Activated CD4-positive, alpha-beta T cell treated with anti-CD3 and anti-CD28 coated beads, Interleukin-2, amount 50 U/mL, for 24 hours (primary cell): ENCODE measurements at regions not wholly inside any gene's neighbourhood (a gene's known extent, or its start where the extent isn't known, plus 50 kb on each side); places are given as distances from the start of the nearest gene placed in this dataset.
A peak's percentile ranks its signal among the peaks of the same experiment; 100 is the strongest.
"Not testable (repeated sequence)": the region's sequence is repeated elsewhere in the genome, so short reads cannot be mapped to it uniquely, and the experiment has no call there.

Experiments
- DNase-seq, 2 donors: peaks; one replicate each; pipeline ENCODE4 v3.0.0-alpha.2; 2020; ENCODE audit warnings: low read depth in 1 of 2, low spot score in 1 of 2

DNA sequence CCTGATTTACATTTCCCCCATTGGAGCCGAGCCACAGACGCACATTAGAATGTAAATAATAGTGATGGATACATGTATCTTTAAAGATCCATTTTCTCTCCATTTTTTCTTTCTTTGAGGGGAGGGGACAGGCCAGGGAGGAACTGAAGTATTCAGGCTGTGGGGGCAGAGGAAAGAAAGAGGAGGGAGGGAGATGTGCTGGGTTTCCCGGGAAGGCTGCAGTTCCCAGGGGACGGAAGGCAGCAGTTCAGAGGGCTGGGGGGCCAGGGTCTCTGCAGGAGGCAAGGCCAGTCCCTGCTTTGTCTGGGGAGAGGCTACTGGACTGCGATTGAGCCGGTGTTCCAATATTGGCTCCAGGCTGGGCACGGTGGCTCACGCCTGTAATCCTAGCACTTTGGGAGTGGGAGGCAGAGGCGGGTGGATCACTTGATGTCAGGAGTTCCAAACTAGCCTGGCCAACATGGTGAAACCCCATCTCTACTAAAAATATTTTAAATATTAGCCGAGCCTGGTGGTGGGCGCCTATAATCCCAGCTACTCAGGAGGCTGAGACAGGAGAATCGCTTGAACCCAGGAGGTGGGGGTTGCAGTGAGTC is 94.2 kb upstream of the LHX1 start:
- no peak for DNase-seq

GRCh38 chr17:36844013-36844412 is 93.3 kb upstream of the LHX1 start:
- DNase-seq = no peak

GRCh38 chr17:36844601-36845000 is 92.7 kb upstream of the LHX1 start:
- DNase-seq = no peak

DNA sequence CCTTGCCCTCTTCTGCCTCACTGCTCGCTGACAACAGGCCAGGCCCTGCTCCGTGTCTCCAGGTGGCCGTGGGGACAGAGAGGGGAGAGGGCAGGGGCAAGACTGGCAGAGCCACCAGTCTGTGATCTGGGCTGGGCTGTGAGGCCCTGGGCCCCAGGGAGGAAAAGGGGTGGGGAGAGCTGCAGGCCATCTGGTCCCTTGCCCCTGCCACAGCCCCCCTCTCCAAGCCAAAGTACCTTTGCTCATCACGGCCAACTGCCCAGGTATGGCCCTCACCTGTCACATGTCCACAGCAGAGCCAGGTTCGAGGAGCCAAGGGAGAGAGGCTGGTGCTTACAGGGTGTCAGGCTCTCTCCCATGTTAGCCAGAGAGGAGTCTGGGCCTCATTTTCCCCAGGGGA is 91.4 kb upstream of the LHX1 start:
- no peak for DNase-seq

GRCh38 chr17:36846410-36847292 is 90.6 kb upstream of the LHX1 start:
- DNase-seq = no peak

DNA sequence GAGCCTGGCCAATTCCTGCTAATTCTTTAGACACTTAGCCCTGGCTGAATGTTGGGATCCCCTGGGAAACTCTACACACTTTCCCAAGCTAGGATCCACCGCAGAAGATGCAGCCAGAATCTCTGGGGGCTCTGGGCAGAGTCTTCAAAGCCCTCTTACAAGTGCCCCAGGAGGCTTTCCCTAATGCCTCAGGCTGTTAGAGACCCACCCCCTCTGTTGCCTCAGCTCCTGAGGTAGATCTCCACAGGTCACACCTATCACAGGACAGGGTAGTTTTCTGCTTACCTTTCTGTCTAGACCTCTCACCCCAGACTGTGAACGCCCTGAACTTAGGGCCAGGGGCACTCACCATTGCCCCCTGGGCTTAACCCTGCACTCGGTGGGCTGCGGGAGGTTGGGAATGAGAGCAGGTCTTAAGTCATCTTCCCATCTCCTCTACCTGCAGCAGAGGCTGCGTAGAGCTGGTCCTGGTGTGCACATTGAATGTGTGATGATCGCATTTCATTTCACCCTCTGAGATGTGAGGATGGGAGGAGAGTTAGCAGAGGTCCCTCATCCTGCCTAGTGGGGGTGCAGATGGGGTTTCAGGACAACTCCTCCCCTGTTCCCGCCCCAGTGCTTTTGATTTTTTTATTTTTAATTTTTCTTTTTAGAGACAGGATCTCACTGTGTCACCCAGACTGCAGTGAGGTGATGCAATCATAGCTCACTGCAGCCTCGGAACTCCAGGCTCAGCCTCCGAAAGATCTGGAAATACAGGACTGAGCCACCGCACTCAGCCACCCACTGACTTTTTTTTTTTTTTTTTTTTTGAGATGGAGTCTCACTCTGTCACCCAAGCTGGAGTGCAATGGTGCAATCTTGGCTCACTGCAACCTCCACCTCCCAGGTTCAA is 89.0 kb upstream of the LHX1 start:
- DNase-seq = no peak

DNA sequence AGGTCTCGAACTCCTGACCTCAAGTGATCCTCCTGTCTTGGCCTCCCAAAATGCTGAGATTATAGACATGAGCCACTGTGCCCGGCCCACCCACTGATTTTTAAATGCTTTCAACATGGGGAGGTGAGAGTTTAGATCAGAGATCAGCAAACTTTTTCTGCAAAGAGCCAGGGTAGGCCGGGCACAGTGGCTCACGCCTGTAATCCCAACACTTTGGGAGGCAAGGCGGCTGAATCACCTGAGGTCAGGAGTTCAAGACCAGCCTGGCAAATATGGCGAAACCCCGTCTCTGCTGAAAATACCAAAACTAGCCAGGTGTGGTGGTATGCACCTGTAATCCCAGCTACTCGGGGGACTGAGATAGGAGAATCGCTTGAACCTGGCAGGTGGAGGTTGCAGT is 88.3 kb upstream of the LHX1 start:
- not testable (repeated sequence) for DNase-seq

DNA sequence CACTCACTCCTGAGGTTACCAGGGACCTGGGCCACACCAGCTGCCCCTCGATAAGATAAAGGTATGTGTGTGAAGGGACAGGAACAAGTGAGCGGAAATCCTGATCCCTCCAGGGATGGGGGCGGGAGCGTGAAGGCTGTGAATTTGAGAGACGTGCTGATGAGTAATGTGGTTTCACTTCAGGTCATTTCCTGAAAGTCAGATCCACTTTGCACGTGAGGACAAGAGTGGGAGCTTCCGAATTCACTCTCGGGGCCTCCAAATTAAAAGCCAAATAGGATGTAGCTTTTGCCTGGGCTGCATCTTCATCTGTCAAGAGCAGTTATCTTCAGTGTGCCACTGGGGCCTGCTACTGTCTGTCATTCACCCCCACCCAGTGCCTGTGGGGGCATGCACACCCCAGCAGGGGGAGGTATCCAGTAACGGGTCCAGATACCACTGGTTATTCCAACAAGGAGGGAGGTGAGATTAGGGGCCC is 87.4 kb upstream of the LHX1 start:
- DNase-seq = peak in 1 of 2 donors; percentile 42

DNA sequence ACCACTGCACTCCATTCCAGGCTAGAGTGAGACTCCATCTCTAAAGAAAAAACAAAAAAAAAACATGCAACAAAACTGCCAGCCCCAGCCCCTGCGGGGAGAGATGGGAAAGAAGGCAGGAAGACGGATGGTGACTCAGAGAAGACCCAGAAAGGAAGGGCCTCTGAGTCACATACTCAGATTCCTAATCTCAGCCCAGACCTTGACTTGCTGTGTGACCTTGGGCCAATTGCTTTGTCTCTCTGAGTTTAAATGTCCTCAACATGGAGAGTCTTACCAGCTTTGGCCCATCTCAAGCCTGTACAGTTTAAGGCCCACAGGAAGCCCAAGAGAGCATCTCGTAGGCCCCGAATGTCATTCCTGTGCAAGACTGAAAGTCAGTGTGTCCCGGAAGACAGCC is 86.5 kb upstream of the LHX1 start:
- no peak for DNase-seq

DNA sequence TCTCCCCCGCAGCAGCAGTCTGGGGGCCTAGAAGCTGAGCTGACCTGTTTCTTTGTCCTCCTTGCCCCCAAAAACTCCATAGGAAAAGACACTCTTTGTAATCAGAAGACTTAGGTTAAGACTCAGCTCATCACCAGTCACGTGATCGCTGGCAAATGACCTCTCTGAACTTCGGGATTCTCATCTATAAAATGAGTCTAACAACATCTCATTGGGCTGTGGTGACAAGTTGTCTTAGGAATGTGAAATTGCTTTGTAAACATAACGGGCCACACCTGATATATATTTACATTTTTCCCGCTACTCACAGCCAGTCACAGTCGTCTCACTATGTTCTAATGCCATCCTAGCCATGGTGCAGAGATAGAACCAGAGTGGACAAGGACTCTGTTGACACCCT is 86.0 kb upstream of the LHX1 start:
- DNase-seq = no peak

DNA sequence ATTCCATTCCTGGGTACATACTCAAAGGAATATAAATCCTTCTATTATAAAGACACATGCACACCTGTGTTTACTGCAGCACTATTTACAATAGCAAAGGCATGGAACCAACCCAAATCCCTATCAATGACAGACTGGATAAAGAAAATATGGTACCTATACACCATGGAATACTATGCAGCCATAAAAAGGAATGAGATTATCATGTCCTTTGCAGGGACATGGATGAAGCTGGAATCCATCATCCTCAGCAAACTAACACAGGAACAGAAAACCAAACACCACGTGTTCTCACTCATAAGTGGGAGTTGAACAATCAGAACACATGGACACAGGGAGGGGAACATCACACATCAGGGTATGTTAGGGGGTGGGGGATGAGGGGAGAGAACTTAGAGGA is 84.8 kb upstream of the LHX1 start:
- not testable (repeated sequence) for DNase-seq

DNA sequence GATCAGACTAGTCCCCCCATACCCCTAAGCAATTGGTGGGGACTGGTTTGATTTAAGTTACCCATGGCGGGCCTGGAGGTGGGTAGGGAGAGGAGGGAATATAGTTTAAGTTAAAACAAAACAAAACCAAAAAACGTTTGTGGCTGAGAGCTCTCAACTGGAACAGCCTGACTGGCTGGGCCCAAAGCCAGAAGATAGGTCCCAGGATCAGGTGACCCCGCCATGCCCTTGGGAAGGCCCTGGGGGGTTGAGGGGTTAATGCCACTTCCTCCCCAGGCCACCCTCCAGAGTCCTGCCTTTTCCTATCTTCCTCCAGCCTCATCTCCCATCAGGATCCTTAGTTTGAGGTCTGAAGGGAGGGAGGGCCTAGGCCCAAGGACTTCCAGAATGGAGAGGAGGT is 82.3 kb upstream of the LHX1 start:
- no peak for DNase-seq

- DNase-seq = no peak
Observed at GRCh38 chr17:36855459-36855858, 81.8 kb upstream of the LHX1 start.

DNA sequence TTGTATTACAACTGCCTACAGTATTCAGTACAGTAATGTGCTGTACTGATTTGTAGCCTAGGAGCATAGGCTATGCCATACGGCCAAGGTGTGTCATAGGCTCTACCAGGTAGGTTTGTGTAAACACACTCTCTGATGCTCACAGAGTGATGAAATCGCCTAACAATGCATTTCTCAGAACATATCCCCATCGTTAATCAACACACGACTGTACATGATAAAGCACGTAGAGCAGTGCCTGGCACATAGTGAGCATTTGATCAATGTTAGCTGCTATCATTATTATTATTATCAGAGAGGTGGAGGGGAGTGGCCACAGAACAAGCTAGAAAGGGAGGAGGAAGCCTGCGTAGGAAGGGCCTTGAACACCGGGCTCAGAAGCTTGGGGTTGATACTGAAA is 81.1 kb upstream of the LHX1 start:
- DNase-seq = no peak

DNA sequence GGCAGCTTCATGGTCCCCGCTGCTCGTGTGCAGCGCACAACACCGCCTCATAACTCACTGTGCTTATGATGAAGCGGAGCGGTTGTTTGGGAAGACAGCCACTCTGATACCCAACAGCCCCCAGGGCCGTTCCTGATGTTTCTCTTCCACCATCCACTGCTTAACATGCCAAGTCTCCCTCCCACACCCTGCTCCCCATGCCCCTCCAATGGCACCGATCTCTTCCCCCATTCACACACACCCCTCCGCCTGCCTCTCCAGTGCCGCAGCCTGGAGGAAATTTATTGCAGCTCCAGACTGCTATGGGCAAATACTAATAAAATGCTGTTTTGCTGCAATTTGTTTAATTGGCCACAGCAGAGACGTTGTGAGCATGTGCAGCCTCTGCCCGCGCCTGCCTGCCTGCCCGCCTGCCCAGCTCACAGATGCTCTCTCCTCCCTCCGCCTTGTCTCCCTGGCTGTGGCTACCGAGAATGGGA is 80.3 kb upstream of the LHX1 start:
- no peak for DNase-seq

GRCh38 chr17:36857698-36858097 is 79.6 kb upstream of the LHX1 start:
- no peak for DNase-seq

DNA sequence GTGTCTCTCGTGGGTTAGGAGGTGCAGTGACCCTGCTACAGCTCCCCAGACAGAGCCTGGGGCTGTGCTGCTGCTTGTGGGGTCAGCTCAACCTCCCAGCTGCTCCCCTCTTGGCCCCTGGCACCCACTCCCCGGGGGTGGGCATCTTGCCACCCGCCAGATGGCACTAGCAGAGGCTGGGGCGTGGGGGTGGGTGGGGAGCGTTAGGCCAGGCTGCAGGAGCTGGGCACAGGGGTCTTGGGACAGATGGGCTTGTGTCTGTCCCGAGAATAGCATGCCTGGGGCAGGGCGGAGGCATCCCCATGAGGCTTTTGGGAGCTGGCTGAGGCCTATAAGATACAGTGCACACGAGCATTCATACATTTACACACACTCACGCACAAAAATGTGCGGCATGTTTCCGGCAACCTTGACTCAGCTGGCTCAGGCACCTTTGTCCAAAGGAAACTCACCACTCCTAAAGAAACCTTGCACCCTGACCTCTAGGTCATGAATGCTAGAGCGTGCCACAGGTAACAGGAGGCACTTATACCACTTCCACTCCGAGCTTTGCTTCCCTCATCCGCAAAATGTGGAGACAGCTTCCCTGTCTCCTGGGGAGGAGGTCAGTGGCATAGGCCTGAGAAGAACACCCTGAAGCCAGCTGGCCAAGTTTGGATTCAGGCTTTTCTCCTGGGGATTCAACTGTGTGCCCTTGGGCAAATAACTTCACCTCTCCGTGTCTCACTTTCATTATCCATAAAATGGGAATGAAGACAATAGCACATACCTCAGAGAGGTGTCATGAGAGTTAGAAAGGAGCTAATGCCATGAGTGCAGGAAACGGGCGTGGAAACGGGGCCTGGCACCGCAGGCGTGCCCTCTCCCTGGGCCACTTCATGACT is 78.9 kb upstream of the LHX1 start:
- no peak for DNase-seq

DNA sequence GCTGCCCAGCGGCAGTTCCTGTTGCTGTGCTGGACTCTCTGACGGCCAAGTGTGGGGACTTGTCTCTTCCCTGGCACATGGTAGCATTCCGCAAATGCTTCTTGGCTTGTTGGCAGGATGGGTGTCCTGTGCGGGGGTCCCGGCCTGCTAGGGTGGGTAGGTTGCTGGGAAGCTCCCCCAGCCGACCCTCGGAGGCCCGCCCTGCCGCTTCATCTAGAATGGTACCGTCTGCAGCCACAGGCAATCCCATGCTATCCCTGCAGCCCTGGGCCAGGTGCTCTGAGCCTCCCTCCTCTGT is 78.3 kb upstream of the LHX1 start:
- DNase-seq = no peak

DNA sequence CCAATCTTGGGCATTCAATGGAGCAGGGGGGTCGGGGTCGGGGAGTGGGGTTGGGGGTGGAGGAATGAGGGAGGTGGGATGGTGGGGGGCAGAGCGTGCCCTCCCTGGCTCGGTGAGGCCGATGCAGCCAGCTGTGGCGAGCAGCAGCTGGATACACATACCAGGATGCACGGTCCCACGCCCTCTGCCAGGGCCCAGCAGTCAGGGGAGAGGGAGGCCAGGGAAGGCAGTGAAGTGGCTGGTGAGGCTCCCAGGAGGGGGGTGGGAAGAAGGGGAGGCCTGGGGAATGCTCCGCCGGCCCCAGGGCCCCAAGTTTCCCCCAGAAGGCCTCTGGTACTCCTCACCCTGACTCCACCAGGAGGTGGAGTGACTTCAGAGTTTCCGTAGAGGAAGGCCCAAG is 77.6 kb upstream of the LHX1 start:
- DNase-seq = no peak

- no peak for DNase-seq
Observed at GRCh38 chr17:36861531-36861930, 75.7 kb upstream of the LHX1 start.
